GM21367 (cell line): ENCODE measurements at regions not wholly inside any gene's neighbourhood (a gene's known extent, or its start where the extent isn't known, plus 50 kb on each side); places are given as distances from the start of the nearest gene placed in this dataset.

Experiments
- ATAC-seq: cut with Tn5 transposase; IDR thresholded peaks from one replicate; pipeline ENCODE4 v1.9.1; 2021; ENCODE audit not compliant: unreplicated experiment

DNA sequence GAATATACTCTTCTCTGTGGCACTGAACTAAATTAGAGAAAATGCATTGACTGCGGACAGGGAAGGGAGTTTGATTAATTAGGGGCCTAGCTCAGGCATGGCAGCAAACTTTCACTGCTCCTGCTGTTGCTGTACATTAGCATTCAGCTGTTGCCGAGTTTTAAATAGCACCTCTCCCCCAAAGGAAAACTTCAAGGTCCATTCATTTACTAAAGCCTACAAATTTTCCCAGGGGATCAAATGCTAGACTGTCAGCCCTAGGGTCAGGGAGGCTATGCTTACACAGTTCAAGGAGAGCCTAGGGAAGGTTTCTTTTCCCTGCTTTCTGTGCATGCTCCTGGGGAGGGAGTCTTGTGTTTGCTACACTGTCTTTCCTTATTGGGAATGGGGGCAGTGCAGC lies 60.0 kb upstream of the GZMB start:
- no peak for ATAC-seq

DNA sequence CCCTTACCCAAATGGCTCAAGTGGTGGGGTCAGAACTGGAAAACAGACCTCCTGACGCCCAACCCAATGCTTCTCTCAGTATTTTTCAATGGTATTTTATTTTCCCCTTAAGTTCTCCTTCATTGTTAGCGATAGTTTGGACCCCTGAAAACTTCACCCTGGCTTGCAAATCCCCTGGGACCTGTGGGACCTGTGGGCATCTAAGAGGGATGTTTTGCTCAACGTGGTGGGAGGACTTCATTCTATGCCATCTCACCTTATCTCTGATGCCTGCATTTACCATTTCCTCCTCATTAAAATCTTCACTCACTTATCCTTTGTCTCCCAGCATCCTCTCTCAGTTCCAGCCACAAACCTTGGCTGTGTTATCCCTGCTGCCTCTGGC lies 59.4 kb upstream of the GZMB start:
- ATAC-seq: no peak

DNA sequence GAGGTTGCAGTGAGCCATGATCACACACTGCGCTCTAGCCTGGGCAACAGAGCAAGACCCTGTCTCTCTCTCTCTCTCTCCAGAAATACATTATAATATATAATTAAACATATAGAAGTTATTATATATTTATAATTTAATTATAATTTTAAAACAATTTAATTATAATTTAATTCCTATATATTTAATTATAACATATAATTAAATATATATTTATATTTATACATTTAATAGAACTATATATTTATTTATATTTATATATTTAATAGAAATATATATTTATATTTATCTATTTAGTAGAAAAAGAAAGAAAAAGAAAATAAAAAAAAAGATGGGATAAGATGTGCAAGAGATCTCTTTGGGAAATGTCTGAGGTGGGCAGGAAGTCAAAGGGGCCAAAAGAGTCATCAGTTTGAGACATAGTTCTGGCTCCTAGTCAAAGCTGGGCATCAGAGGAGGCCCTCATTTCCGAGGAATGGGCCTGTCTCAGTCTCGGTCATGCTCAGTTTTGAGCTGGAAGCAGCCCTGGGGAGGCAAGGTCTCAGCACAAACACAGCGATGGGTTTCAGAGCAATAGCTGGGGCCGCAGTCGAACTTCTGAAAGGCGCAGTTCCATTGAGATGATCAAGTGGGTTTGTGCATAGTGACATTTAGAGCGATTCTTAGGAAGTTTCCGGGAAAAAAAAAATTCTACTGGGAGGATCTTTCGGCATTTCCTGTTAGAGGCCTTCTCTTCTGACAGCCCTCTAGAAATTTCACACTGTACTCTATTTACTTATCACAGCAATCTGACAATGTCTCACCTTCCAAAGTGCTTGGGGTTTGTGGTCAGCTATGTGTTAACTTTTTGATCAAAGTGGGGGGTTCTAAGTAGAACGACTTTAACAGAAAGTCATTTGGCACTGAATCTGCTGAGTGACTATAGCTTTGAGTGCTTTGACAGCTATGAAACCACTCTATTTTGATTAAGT lies 58.7 kb upstream of the GZMB start:
- ATAC-seq: no peak

DNA sequence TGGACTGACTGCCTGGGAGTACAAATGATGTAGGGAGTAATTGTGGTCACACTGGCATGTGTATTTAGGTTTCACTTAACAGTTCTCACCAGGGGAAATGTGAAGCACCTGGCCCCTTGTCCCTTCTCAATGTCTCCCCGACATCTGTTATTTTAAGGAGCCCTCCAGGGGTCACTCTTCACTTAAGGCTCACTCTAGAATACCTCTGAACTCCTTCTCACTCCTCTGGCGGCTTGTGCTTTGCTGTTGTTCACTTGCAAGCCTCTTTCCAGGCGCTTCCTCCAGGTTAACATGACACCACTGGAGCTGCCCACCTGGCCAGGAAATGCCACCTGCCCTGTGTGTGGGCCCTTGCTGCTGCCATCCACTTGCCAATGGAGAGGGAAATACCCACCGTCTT lies 56.5 kb upstream of the GZMB start:
- peak; percentile 37 for ATAC-seq

DNA sequence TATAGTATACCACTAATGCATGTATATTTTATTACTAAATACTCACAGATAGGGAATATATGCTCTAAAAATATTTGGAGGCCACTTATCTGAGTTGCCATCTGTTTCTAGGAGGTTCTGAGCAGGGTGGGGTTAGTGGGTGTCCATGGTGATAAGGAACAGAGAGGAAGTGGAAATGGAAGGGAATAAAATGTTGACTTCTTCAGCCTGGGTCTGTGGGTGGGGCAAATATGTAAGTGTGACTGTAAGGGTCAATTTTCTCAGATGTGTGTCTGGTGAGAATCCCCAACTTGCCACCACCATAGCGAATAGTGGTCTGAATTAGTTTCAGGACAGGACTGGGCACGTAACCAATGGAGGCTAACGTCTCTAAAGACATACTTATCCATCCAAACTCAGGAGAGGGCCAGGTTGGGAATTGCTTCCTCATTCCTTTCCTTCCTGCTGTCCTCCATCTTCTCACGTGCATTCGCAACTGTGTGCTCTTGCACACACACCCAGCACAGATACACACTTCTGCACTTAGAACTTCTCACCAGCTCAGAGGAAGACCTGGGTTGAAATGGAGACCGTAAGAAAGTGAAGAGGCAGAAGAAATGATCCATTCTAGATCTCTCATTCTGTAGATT lies 54.2 kb upstream of the GZMB start:
- no peak for ATAC-seq
